ENCODE measurements at regions not wholly inside any gene's neighbourhood (a gene's known extent, or its start where the extent isn't known, plus 50 kb on each side); places are given as distances from the start of the nearest gene placed in this dataset.

DNA sequence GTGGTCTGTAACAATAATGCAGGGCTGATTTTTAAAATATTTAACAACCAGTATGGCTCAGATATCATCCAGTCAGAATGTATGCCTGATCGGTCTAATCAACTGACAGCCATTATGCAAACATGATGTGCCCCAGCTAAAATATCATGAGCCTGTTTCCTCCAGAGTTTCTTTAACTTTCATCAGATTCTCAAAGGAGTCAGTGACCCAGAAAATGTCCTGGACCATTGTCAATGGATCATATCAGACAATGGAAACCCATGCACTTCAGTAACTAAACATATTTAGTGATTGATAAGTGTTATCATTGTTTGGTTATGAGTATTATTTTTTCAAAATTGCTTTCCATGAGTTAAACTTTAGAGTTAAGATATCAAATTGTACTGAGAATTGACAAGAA, 173.5 kb downstream of the LMBRD1 start:
- TF ChIP-seq, protein P1, sequence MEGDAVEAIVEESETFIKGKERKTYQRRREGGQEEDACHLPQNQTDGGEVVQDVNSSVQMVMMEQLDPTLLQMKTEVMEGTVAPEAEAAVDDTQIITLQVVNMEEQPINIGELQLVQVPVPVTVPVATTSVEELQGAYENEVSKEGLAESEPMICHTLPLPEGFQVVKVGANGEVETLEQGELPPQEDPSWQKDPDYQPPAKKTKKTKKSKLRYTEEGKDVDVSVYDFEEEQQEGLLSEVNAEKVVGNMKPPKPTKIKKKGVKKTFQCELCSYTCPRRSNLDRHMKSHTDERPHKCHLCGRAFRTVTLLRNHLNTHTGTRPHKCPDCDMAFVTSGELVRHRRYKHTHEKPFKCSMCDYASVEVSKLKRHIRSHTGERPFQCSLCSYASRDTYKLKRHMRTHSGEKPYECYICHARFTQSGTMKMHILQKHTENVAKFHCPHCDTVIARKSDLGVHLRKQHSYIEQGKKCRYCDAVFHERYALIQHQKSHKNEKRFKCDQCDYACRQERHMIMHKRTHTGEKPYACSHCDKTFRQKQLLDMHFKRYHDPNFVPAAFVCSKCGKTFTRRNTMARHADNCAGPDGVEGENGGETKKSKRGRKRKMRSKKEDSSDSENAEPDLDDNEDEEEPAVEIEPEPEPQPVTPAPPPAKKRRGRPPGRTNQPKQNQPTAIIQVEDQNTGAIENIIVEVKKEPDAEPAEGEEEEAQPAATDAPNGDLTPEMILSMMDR (IDR thresholded peaks at IDR 0.05) = no peak
- TF ChIP-seq POLR2A (IDR thresholded peaks at IDR 0.05) = no peak
